ENCODE measurements at regions not wholly inside any gene's neighbourhood (a gene's known extent, or its start where the extent isn't known, plus 50 kb on each side); places are given as distances from the start of the nearest gene placed in this dataset.

DNA sequence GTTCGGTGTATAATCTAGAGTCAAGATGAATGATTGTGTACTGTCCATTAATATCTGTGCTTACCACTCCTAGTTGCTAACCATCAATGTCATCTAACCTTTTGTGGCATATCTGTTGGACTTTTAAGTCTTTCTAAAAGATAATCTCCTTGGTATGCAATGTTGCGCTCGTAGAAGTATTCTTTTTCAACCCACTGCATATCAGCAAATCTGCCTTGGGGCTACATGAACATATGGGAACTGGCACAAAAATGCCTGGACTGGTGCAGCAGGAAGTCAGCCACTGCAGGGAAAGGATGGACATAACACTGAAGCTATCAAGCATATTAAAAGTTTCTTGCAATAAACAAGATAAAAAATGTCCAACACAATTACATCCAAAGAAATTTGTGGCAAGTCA lies 124.3 kb upstream of the SLC38A4 start:
- H3K27me3 ChIP-seq (ENCODE audit: low read depth, low read length), result no peaks in the 10 kb centered on the region
- H3K4me1 ChIP-seq (ENCODE audit: low read length), result no peaks in the 10 kb centered on the region
- no peaks in the 10 kb centered on the region for H3K36me3 ChIP-seq (replicated peaks; ENCODE audit: low read depth, low read length)
- no peak overlapping the region for H3K27ac ChIP-seq (ENCODE audit: low read length)
- no peaks in the 10 kb centered on the region for H3K79me2 ChIP-seq (ENCODE audit: low read length)
- H3K4me3 ChIP-seq (ENCODE audit: low read length), result no peak overlapping the region
- H3K9me3 ChIP-seq (ENCODE audit: insufficient read depth, low read length), result no peaks in the 10 kb centered on the region
- TF ChIP-seq, protein P1, sequence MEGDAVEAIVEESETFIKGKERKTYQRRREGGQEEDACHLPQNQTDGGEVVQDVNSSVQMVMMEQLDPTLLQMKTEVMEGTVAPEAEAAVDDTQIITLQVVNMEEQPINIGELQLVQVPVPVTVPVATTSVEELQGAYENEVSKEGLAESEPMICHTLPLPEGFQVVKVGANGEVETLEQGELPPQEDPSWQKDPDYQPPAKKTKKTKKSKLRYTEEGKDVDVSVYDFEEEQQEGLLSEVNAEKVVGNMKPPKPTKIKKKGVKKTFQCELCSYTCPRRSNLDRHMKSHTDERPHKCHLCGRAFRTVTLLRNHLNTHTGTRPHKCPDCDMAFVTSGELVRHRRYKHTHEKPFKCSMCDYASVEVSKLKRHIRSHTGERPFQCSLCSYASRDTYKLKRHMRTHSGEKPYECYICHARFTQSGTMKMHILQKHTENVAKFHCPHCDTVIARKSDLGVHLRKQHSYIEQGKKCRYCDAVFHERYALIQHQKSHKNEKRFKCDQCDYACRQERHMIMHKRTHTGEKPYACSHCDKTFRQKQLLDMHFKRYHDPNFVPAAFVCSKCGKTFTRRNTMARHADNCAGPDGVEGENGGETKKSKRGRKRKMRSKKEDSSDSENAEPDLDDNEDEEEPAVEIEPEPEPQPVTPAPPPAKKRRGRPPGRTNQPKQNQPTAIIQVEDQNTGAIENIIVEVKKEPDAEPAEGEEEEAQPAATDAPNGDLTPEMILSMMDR (IDR thresholded peaks at IDR 0.05; ENCODE audit: low read depth, low read length), result no peak
- TF ChIP-seq EZH2phosphoT487 (IDR thresholded peaks at IDR 0.05; ENCODE audit: low read depth), result no peak
- H3K4me2 ChIP-seq (ENCODE audit: low read length), result no peak overlapping the region
- no peak overlapping the region for H3K9ac ChIP-seq (ENCODE audit: low read length)
- H2AFZ ChIP-seq (ENCODE audit: low read depth, low read length), result no peak overlapping the region
- no peaks in the 10 kb centered on the region for H4K20me1 ChIP-seq (ENCODE audit: insufficient read depth, low read length)

DNA sequence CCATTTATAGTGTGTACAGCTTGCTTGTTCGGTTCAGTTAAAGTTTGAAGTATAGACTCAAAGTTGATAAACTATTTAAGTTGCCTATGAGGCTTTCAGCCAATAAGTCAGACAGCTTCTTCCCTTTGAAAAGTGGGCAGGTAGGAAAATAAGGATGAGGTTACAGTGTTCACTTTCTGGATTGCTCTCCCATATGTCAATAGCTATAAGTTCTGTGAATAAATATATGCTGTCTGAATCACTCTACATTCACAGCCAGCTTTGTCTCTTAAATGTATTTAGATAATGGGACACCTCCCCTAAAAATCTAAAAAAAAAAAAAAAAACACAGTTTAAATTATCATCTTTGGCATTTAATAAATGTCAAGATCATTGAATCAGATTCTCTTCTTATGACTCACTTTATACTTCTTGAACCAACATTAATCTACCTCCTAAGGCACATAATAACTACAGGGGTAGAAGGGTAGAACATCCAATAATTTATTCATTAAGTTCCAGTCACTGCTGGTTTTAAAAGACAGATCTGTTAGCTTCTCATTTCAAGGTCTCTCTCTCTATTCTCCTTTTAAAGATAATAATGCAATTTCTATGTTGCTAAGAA lies 126.4 kb upstream of the PCED1B start:
- no peaks in the 10 kb centered on the region for H3K79me2 ChIP-seq (ENCODE audit: low read length)

DNA sequence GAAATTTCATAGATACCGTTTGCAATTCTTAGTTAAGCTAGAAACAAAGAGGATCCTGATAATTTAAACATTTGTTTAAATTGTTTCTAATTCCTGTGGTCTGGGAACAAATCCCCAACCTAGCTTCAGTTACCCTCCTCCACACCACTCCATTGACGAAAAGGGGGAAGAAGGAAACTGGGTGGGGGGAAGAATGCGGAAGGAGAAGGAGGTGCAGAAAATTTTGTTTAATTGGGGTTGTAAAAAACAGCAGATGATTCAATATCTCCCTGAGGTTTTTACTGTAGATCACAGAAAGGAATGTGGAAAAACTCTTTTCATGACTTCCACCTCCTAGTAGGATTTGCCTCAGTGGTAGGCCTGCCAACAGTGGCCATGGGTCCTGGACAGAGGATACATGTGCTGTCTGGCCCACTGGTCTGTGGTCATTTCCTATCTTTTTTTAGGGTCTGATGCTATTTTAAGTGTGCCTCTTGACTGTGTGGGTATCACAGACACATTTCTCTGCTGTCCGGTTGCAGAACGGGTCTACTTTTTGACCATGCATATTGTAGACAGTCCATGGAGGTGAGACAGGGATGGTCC lies 122.9 kb upstream of the PCED1B start:
- H3K27me3 ChIP-seq (ENCODE audit: low read depth, low read length), result no peaks in the 10 kb centered on the region
- H2AFZ ChIP-seq (ENCODE audit: low read depth, low read length), result no peak overlapping the region
- H3K4me3 ChIP-seq (ENCODE audit: low read length), result no peak overlapping the region
- H3K9me3 ChIP-seq (ENCODE audit: insufficient read depth, low read length), result no peaks in the 10 kb centered on the region
- H3K4me1 ChIP-seq (ENCODE audit: low read length), result peaks cover 11% of the 10 kb centered on the region
- H3K36me3 ChIP-seq (replicated peaks; ENCODE audit: low read depth, low read length), result no peaks in the 10 kb centered on the region
- no peaks in the 10 kb centered on the region for H3K79me2 ChIP-seq (ENCODE audit: low read length)
- TF ChIP-seq, protein P1 (IDR thresholded peaks at IDR 0.05; ENCODE audit: low read depth, low read length), result no peak
- no peak for TF ChIP-seq EZH2phosphoT487 (IDR thresholded peaks at IDR 0.05; ENCODE audit: low read depth)
- H3K27ac ChIP-seq (ENCODE audit: low read length), result no peak overlapping the region
- H3K9ac ChIP-seq (ENCODE audit: low read length), result no peak overlapping the region
- peak overlapping the region; percentile 20 for H3K4me2 ChIP-seq (ENCODE audit: low read length)
- H4K20me1 ChIP-seq (ENCODE audit: insufficient read depth, low read length), result no peaks in the 10 kb centered on the region

More for the DNA sequence above, 126.4 kb upstream of the PCED1B start:
- TF ChIP-seq EZH2phosphoT487 (IDR thresholded peaks at IDR 0.05; ENCODE audit: low read depth), result no peak
- TF ChIP-seq, protein P1 (IDR thresholded peaks at IDR 0.05; ENCODE audit: low read depth, low read length), result no peak
- no peak overlapping the region for H2AFZ ChIP-seq (ENCODE audit: low read depth, low read length)
- H3K27me3 ChIP-seq (ENCODE audit: low read depth, low read length), result no peaks in the 10 kb centered on the region
- H3K4me1 ChIP-seq (ENCODE audit: low read length), result peaks cover 11% of the 10 kb centered on the region
- no peak overlapping the region for H3K27ac ChIP-seq (ENCODE audit: low read length)
- no peak overlapping the region for H3K4me2 ChIP-seq (ENCODE audit: low read length)
- H3K4me3 ChIP-seq (ENCODE audit: low read length), result no peak overlapping the region
- H3K36me3 ChIP-seq (replicated peaks; ENCODE audit: low read depth, low read length), result no peaks in the 10 kb centered on the region
- no peaks in the 10 kb centered on the region for H3K9me3 ChIP-seq (ENCODE audit: insufficient read depth, low read length)
- H3K9ac ChIP-seq (ENCODE audit: low read length), result no peak overlapping the region
- H4K20me1 ChIP-seq (ENCODE audit: insufficient read depth, low read length), result no peaks in the 10 kb centered on the region

DNA sequence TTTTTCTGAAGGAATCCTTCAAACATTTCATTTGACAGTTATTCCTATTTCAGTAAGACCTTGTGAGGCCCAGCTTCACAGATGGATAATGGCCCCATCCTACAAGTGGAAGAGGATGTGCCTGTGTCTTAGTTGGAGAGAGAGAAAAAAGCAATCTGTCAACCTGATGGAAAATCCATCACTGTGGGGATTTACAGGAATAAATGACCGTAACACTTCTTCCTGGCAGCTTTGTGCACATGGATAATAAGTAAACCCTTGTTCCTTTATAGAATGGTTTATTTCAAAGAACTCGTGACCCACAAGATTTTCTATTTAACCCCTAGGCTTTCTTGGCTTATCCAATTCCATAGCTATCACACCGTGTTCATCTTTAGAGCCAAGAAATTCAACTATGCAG lies 121.4 kb upstream of the PCED1B start:
- Histone ChIP-seq H3K4me1 (ENCODE audit: low read length) (peaks cover 11% of the 10 kb centered on the region), H3K79me2 (ENCODE audit: low read length) (no peaks in the 10 kb centered on the region), H3K4me3 (ENCODE audit: low read length) (no peak overlapping the region), H2AFZ (ENCODE audit: low read depth, low read length) (no peak overlapping the region), H3K9ac (ENCODE audit: low read length) (no peak overlapping the region), H3K9me3 (ENCODE audit: insufficient read depth, low read length) (no peaks in the 10 kb centered on the region), H3K36me3 (replicated peaks; ENCODE audit: low read depth, low read length) (no peaks in the 10 kb centered on the region), H3K27ac (ENCODE audit: low read length) (no peak overlapping the region), H3K4me2 (ENCODE audit: low read length) (no peak overlapping the region), H3K27me3 (ENCODE audit: low read depth, low read length) (no peaks in the 10 kb centered on the region), H4K20me1 (ENCODE audit: insufficient read depth, low read length) (no peaks in the 10 kb centered on the region)
- no peak for TF ChIP-seq EZH2phosphoT487 (IDR thresholded peaks at IDR 0.05; ENCODE audit: low read depth)
- TF ChIP-seq, protein P1 (IDR thresholded peaks at IDR 0.05; ENCODE audit: low read depth, low read length), result no peak
